ENCODE measurements at regions not wholly inside any gene's neighbourhood (a gene's known extent, or its start where the extent isn't known, plus 50 kb on each side); places are given as distances from the start of the nearest gene placed in this dataset.

- intact Hi-C loops (cut with micrococcal nuclease) = no loop called here
- no peaks in the 10 kb centered on the region for H3K36me3 ChIP-seq (ENCODE audit: control insufficient read depth in 2 of 2, extremely low read depth in 1 of 2, insufficient read depth in 2 of 2, low read length in 2 of 2)
- dilution Hi-C loops (cut with MboI; ENCODE audit: extremely low pct_ligation_motif_present, low sequenced_read_pairs) = no loop called here
- FAIRE-seq = no peak
- H3K4me1 ChIP-seq (ENCODE audit: control insufficient read depth, extremely low read depth, insufficient read depth, low read length) = no peaks in the 10 kb centered on the region
- H3K4me2 ChIP-seq (ENCODE audit: insufficient read depth, low read length) = no peak overlapping the region
- H4K20me1 ChIP-seq (replicated peaks; ENCODE audit: control insufficient read depth, extremely low read depth, insufficient read depth, low read length) = no peaks in the 10 kb centered on the region
- no peak overlapping the region for H3K4me3 ChIP-seq (replicated peaks in 1 of 3; ENCODE audit: insufficient read depth in 1 of 3, low read depth in 1 of 3, low read length in 3 of 3)
- no peaks in the 10 kb centered on the region for H3K27me3 ChIP-seq (ENCODE audit: control insufficient read depth in 2 of 2, insufficient read depth in 2 of 2, low read length in 2 of 2)
- no peak overlapping the region for H3K27ac ChIP-seq (ENCODE audit: insufficient read depth, low read depth, low read length)
- BruUV-seq (replicated peaks) = no TSS peak
- no peak for DNase-seq (ENCODE audit: low read depth, low spot score)
- H2AFZ ChIP-seq (ENCODE audit: low read depth, low read length) = no peak overlapping the region
- H3K79me2 ChIP-seq (ENCODE audit: control insufficient read depth, insufficient read depth, low read length) = no peaks in the 10 kb centered on the region
- no peaks in the 10 kb centered on the region for H3K9me3 ChIP-seq (replicated peaks; ENCODE audit: control insufficient read depth, insufficient read depth, low read length)
- H3K9ac ChIP-seq (replicated peaks; ENCODE audit: extremely low read depth, insufficient read depth, low read length) = no peak overlapping the region
- H3K9me1 ChIP-seq (replicated peaks; ENCODE audit: control insufficient read depth, extremely low read depth, insufficient read depth, low read length) = peaks cover 2% of the 10 kb centered on the region
- ChIA-PET POLR2A (no interaction called here), CTCF (interaction anchor here (3.0 kb wide), 1 partner anchor 22 kb away, joined by 7 read pairs; no protein-coding TSS in a partner anchor)
- TF ChIP-seq JUN (IDR thresholded peaks at IDR 0.05; ENCODE audit: borderline replicate concordance, insufficient read depth, insufficient read length, low read depth) = no peak
- no peak for TF ChIP-seq GATA2 (IDR thresholded peaks at IDR 0.05; ENCODE audit: insufficient read depth, insufficient read length, low read depth, low read length)
Measured at GRCh38 chr2:163856941-163857340, 121.1 kb upstream of the FIGN start.

GRCh38 chr2:163852616-163853015, 116.8 kb upstream of the FIGN start:
- Histone ChIP-seq H3K27me3 (ENCODE audit: control insufficient read depth in 2 of 2, insufficient read depth in 2 of 2, low read length in 2 of 2) (no peaks in the 10 kb centered on the region), H2AFZ (ENCODE audit: low read depth, low read length) (no peak overlapping the region), H3K9me3 (replicated peaks; ENCODE audit: control insufficient read depth, insufficient read depth, low read length) (no peaks in the 10 kb centered on the region), H4K20me1 (replicated peaks; ENCODE audit: control insufficient read depth, extremely low read depth, insufficient read depth, low read length) (no peaks in the 10 kb centered on the region), H3K4me1 (ENCODE audit: control insufficient read depth, extremely low read depth, insufficient read depth, low read length) (no peaks in the 10 kb centered on the region), H3K79me2 (ENCODE audit: control insufficient read depth, insufficient read depth, low read length) (no peaks in the 10 kb centered on the region), H3K36me3 (ENCODE audit: control insufficient read depth in 2 of 2, extremely low read depth in 1 of 2, insufficient read depth in 2 of 2, low read length in 2 of 2) (no peaks in the 10 kb centered on the region), H3K9ac (replicated peaks; ENCODE audit: extremely low read depth, insufficient read depth, low read length) (no peak overlapping the region), H3K27ac (ENCODE audit: insufficient read depth, low read depth, low read length) (no peak overlapping the region), H3K9me1 (replicated peaks; ENCODE audit: control insufficient read depth, extremely low read depth, insufficient read depth, low read length) (peaks cover 2% of the 10 kb centered on the region), H3K4me3 (replicated peaks in 1 of 3; ENCODE audit: insufficient read depth in 1 of 3, low read depth in 1 of 3, low read length in 3 of 3) (no peak overlapping the region), H3K4me2 (ENCODE audit: insufficient read depth, low read length) (no peak overlapping the region)
- intact Hi-C loops (cut with micrococcal nuclease) (no loop called here), dilution Hi-C loops (cut with MboI; ENCODE audit: extremely low pct_ligation_motif_present, low sequenced_read_pairs) (no loop called here)
- FAIRE-seq = no peak
- ChIA-PET POLR2A (no interaction called here), CTCF (interaction anchor here (1.0 to 1.1 kb wide), 2 partner anchors 9 to 670 kb away, joined by 3 to 4 read pairs; no protein-coding TSS in a partner anchor)
- TF ChIP-seq MAX (IDR thresholded peaks at IDR 0.05; ENCODE audit: insufficient read depth, insufficient read length) (no peak), GATA2 (IDR thresholded peaks at IDR 0.05; ENCODE audit: insufficient read depth, insufficient read length, low read depth, low read length) (no peak), JUN (IDR thresholded peaks at IDR 0.05; ENCODE audit: borderline replicate concordance, insufficient read depth, insufficient read length, low read depth) (no peak), FOS (IDR thresholded peaks at IDR 0.05; ENCODE audit: borderline replicate concordance, insufficient read depth, low read length) (no peak), POLR2A (IDR thresholded peaks at IDR 0.05; ENCODE audit: low read depth, low read length) (no peak), MYC (IDR thresholded peaks at IDR 0.05; ENCODE audit: low read depth, low read length) (no peak), POLR2AphosphoS5 (IDR thresholded peaks at IDR 0.05; ENCODE audit: insufficient read depth, low read depth, low read length) (no peak), EZH2 (IDR thresholded peaks at IDR 0.05; ENCODE audit: borderline replicate concordance, low read depth, low read length, severe bottlenecking) (no peak)
- TF ChIP-seq, protein P1, sequence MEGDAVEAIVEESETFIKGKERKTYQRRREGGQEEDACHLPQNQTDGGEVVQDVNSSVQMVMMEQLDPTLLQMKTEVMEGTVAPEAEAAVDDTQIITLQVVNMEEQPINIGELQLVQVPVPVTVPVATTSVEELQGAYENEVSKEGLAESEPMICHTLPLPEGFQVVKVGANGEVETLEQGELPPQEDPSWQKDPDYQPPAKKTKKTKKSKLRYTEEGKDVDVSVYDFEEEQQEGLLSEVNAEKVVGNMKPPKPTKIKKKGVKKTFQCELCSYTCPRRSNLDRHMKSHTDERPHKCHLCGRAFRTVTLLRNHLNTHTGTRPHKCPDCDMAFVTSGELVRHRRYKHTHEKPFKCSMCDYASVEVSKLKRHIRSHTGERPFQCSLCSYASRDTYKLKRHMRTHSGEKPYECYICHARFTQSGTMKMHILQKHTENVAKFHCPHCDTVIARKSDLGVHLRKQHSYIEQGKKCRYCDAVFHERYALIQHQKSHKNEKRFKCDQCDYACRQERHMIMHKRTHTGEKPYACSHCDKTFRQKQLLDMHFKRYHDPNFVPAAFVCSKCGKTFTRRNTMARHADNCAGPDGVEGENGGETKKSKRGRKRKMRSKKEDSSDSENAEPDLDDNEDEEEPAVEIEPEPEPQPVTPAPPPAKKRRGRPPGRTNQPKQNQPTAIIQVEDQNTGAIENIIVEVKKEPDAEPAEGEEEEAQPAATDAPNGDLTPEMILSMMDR (IDR thresholded peaks at IDR 0.05; ENCODE audit: extremely low read depth in 1 of 2, insufficient read depth in 1 of 2, low read depth in 1 of 2, low read length in 2 of 2) = no peak
- DNase-seq (ENCODE audit: low read depth, low spot score) = no peak
- no TSS peak for BruUV-seq (replicated peaks)

Data from endothelial cell of umbilical vein (primary cell).